EL (cell line): ENCODE measurements at regions not wholly inside any gene's neighbourhood (a gene's known extent, or its start where the extent isn't known, plus 50 kb on each side); places are given as distances from the start of the nearest gene placed in this dataset.
"Not testable (repeated sequence)": the region's sequence is repeated elsewhere in the genome, so short reads cannot be mapped to it uniquely, and the experiment has no call there.

Experiments used
- DNase-seq: peaks from one replicate; pipeline ENCODE4 v3.0.0-alpha.2; 2016

DNA sequence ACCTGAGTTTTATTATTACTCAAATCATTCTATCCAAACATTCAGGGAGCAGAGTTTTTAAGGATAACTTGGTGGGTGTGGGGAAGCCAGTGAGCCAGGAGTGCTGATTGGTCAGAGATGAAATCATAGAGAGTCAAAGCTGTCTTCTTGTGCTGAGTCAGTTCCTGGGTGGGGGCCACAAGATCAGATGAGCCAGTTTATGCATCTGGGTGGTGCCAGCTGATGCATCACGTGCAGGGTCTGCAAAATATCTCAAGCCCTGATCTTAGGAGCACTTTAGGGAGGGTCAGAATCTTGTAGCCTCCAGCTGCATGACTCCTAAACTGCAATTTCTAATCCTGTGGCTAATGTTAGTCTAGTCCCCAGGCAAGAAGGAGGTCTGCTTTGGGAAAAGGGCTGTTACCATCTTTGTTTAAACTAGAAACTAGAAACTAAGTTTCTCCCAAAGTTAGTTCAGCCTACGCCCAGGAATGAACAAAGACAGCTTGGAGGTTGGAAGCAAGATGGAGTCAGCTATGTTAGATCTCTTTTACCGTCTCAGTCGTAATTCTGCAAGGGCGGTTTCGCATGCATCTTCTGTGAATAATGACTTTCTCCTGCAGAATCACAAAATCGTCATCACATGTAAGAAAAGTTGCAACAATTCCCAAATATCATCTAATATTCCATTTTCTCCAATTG lies 97.5 kb downstream of the ZNF664 start:
- peak; percentile 50 for DNase-seq

DNA sequence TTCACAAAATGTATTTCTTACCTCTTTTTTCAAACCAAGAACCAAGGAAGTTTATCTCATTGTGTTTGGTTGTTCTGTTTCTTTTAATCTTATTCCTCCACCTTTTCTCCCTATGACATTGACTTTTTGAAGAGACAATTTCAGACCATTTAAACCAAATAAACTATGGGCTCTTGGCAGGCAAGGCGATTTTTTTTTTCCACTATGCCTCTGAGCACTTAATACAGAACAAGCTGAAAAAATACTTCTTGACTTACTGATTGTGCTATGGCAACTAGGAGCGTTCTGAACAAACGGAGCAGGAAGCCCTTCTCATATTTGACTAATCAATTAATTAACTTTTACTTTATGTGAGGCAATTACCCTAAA lies 98.0 kb downstream of the ZNF664 start:
- DNase-seq = no peak

DNA sequence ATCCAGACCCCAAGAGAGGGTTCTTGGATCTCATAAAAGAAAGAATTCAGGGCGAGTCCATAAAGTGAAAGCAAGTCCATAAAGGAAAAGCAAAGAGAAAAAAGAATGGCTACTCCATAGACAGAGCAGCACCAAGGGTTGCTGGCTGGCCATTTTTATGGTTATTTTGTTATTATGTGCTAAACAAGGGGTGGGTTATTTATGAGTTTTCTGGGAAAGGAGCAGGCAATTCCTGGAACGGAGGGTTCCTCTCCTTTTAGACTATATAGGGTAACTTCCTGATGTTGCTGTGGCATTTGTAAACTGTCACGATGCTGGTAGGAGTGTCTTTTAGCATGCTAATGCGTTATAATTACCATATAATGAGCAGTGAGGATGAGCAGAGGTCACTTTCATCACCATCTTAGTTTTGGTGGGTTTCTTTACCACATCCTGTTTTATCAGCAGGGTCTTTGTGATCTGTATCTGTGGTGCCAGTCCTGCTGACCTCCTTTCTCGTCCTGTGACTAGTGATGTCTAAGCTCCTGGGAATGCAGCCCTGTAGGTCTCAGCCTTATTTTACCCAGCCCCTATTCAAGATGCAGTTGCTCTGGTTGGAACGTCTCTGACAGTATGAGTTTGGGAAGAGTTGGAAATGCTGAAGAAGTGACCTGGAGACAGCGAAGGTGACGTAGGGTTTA lies 100.5 kb downstream of the ZNF664 start:
- peak; percentile 58 for DNase-seq

DNA sequence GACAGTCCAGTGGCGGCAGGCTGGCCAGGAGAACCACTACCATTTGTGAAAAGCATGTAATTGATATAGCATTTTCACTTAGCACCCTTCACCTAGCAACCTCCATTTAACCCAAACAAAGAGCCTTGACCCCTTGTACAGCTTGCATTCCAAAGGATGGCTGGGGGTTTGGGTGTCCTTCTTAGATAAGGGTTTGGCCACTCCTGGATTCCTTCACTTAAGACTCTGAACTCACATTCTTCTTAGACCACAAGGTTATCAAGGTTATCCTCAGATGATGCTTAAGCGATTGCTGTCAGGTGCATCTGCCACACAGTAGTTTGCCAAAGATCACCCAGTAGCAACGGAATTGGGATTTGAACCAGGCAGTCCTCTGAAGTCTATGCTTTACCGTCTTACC lies 102.8 kb downstream of the ZNF664 start:
- no peak for DNase-seq

DNA sequence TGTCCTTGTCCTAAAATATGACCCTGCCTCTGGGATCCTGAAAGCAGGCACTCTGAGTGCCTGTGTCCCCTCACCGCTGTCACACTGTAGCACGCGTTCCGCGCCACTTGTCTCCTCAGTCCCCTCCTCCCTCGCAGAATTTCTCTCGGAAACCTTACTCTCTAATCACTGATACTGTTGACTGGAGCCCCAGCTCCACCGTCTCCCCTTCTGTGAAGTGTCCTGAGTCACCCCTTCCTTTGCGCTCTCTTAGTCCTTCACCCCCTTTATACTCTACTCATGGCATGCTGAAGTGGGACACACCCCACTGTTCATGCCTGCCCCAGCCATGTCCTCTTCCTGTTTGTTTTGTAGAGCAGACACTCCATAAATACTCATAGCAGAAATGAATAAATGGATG lies 104.7 kb downstream of the ZNF664 start:
- no peak for DNase-seq

DNA sequence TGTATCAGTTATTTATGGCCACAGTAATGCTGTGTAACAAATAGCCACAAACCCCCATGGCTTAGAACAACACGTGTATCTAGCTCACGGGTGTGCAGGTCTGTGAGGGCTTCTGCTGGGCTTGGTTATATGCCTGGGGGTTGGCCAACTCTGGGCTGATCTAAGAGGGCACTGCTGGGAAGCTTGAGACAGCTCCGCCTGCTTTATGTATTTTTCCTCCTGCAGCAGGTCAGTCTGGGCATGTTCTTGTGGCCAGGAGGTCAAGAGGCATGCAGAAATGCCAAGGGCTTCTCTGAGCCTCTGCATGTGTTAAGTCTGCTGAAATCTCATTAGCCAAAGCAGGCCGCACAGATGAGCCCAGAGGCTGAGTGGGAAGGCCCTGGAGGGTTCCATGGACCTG lies 105.8 kb downstream of the ZNF664 start:
- no peak for DNase-seq

DNA sequence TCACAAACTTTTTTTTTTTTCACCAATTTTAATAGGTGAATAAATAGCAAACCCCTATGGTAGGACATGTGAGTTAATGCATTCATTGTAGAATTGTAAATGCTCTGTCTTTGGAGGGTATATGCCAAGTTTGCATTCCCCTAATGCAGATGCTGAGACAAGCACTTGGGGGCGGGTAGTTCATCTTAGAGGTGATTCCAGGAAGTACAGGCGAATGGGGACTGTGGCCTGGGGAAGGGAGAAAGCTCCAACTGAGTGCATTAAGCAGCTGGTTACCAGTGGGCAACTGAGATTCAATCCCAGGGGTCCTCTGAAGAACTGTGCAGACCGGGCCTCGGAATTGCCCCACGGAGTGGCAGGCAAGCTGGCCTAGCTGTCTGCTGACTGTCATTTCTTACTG lies 107.6 kb downstream of the ZNF664 start:
- no peak for DNase-seq

DNA sequence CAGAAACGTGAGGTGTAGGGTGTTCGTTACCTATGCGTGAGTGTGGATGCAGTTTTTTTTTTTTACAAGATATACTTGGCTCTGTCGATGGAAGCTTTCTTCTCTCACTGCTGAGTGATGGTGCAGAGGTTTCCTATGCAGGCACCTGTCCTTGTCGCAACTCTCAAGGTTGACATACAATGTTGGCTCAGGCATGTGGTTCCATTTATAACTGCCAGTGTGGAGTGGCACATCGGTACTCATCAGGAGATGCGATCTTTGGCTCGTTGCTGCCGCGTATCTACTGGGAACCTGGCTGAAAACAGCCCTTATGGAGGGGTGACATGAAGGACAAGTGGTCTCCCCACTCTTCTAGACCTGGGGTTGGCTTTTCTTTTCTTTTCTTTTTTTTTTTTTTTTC lies 109.0 kb downstream of the ZNF664 start:
- DNase-seq = no peak

DNA sequence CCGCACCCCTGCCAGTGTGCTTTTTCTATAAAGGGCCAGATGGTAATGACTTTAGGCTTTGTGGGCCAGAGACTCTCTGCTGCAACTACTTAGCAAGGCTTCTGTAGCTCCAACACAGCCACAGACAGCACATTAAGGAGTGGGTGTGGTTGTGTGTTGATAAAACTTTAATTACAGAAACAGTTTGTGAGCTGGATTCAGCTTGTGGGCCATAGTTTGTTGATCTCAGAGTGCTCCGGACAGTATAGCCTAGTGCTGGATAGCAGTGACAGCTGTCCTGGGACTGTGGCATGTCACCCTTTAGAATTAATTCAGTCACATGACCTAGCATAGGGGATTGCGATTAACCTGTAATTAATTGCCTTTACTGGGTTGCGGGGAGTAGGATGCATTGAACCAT lies 109.7 kb downstream of the ZNF664 start:
- no peak for DNase-seq

DNA sequence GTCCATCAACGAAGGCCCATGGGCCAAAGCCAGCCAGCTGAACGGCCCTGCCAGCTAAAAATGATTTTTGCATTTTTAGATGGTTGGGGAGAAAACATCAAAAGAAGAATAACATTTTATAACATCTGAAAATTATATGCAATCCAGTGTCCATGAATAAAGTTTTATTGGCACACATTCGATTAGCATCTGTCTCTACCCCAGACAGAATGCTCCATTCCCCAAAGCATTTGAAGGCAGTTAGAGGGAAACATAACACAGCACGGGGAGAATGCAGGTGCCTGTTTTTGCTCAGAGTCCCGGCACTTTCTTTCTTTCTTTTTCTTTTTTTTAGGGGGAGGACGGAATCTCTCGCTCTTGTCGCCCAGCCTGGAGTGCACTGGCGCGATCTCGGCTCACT lies 110.7 kb downstream of the ZNF664 start:
- DNase-seq = no peak

DNA sequence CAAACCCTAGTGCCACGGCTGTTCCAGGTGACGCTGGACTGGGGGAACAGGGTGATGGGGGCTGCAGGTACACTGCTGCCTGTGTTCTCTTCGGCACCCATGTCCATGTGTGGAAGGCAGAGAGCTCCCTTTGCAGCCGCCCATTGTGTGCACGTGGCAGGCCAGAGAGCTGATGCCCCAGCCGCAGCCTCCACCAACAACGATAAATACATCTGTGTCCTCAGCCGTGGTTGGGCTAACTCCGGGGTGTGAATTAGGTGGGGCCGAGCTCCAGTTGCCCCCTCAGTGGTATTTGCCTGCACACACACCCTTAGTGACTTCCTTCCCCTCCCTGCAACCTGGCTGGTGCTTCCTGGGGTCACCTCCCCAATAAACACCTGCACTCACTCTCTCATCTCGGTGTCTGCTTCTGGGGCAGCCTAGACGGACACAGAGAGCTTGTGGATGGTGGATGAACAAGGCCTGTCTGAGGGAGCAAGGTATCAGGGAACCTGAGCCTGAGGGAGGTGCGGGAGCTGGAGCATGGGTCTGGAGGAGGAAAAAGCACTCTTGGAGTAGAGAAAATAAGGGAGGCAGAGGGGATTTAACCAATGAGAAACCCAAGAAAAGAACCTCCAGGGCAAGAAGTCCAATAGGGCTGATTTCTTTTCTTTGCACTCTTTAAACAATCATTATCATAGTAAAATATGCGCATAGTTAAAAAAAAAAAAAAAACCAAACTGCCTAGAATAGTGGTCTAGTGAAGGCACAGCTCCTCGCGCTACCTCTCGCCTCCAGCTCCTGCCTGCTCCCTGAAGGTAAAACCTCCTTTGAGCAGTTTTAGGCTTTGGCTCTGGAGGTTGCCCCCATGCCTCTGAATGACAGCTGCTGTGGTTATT lies 112.6 kb downstream of the ZNF664 start:
- DNase-seq = no peak

DNA sequence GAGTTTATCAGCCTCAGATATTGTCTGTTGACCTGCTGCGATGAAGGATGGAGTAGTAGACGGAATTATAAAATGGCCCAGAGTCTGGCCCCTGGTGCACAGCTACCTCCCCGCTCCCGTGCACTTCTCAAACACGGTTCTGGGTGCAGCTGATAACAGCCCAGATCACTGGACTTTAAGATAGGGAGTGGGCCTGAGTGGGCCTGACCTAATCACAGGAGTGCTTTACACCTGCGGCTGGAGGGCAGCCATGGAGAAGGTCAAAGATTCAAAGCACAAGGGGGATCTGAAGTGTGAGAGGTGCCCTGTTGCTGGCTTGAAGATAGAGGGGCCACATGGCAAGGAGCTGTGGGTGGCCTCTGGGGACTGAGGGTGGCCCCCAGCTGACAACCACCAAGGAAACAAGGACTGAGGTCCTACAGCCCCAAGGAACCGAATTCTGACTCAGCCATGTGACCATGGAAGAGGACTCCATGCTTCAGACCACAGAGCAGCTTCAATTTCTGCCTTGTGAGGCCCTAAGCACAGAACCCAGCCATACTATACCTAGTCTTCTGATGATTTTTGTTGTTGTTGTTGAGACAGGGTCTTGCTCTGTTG lies 113.4 kb downstream of the ZNF664 start:
- no peak for DNase-seq

DNA sequence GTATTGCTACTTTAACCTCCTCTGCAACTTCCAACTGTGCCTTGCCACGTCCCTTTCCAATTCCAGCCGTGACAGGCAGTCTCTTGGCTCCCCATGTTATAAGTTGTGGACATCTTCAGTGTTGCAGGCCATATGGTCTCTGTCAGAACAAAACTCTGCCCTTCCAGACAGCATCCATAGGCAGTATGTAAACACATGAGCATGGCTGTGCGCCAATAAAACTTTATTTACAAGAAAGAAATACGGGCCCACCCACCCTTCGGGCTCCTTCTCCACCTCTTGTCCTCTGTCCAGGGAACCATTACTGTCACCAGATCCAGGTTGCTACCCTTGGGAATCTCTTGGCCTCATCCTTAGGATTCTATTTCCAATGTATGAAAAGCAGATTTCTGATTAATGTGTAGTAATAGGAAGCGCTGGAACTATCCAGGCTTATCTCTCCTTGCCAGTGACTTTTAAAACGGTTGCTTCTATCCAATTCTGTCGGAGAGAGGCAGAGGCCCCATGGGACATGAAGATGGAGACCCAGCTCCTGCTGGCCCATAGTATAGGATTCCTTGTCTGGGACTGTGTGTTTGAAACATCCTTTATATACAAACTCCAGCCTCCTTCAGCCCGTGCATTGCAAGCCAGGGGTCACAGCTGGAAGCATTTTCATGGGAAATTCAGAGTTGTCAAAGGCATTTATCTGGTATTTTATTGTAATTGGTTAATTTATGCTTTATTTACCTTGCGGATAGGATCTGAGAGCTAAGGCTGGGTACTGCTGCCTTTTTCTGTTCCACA lies 114.4 kb downstream of the ZNF664 start:
- no peak for DNase-seq

DNA sequence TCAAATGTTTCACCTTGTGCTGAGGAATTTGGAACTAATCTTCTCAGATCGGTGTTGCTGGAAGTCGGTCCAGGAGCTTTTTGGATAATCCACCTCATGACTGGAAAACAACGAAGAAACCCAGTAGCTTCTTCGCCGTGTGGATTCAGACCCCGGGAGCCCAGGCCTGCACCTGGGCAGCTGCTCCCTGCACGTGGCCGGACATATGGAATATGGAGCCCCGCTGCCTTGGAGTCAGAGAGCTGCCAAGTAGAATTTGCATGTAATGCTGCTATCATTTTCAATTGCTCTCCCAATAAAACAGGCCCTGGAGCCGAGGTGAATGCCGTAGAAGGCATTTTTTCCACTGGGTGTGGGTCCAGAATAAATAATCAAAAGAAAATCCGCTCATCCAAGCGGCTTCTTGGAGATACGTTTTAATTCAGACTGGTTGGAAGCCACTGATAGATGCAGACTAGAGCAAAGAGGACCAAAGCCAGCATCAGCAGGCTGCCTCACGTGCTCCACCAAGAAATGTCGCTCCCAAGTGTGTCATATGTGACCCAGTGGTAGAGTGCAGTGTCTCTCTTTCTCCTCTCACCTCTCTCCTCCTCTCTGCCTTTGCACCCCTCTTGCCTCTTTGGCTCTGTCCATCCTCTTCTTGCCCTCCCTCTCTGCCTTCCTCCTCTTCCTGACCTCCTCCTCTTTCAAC lies 115.3 kb downstream of the ZNF664 start:
- no peak for DNase-seq

DNA sequence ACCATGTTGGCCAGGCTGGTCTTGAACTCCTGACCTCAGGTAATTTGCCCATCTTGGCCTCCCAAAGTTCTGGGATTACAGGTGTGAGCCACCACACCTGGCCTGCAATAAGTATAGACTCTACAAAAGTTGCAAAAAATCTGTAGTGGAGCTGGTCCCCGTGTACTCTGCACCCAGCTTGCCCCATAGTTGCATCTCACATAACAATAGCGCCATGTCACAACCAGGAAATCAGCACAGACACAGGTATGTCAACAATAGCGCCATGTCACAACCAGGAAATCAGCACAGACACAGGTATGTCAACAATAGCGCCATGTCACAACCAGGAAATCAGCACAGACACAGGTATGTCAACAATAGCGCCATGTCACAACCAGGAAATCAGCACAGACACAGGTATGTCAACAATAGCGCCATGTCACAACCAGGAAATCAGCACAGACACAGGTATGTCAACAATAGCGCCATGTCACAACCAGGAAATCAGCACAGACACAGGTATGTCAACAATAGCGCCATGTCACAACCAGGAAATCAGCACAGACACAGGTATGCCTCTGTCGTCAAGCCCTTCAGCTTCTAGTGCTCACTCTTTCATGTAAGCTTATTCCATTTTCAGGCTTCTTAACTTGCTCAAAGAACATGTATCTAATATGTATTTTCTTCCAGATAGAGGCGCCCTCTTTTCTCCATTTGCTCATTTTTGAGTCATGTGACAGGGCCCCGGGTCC lies 116.3 kb downstream of the ZNF664 start:
- not testable (repeated sequence) for DNase-seq

DNA sequence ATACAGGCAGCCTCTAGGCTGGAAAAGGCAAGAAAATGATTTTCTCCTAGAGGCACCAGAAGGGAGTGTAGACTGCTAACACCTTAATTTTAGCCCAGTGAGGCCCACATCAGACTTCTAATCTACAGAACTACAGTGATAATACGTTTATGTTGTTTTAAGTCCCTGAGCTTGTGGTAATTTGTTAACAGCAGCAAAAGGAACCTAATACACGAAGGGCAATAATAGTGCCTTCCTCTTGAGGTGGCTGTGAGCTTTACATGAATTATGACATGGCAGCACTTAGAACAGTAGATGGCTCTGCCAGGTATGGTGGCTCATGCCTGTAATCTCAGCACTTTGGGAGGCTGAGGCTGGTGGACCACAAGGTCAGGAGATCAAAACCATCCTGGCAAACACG lies 118.8 kb downstream of the ZNF664 start:
- DNase-seq = no peak

DNA sequence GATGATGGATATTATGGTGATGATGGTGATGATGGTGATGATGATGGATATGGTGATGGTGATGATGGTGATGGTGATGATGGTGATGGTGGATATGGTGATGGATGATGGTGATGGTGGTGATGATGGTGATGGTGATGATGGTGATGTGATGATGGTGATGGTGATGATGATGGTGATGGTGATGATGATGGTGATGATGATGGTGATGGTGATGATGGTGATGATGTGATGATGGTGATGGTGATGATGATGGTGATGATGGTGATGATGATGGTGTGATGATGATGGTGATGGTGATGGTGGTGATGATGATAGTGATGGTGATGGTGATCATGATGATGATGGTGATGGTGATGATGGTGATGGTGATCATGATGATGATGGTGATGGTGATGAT lies 119.5 kb downstream of the ZNF664 start:
- DNase-seq = not testable (repeated sequence)

DNA sequence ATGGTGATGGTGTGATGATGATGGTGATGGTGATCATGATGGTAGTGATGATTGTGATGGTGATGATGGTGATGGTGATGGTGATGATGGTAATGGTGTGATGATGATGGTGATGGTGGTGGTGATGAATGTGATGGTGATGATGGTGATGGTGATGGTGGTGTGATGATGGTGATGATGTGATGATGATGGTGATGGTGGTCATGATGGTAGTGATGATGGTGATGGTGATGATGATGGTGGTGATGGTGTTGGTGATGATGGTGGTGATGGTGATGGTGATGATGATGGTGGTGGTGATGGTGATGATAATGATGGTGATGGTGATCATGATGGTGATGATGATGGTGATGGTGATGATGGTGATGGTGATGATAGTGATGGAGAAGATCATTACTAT lies 120.3 kb downstream of the ZNF664 start:
- no peak for DNase-seq

DNA sequence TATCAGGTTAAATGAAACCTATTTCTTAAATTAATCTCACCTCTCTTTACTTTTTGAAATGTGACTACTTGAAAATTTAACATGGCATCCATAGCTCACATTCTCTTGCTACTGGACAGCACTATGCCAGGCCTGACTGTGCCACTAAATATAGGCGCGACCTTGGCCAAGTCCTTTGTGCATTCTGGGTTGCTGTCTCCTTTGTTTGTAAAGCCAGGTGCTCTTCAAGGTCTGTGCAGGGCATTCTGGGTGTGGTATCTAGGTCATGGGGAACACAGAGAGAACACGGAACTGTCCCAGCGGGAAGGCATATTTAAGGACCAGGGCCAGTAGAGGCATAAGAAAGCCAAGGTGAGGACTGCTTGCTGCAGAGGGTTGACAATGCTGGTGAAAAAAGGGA lies 121.2 kb downstream of the ZNF664 start:
- DNase-seq = no peak

DNA sequence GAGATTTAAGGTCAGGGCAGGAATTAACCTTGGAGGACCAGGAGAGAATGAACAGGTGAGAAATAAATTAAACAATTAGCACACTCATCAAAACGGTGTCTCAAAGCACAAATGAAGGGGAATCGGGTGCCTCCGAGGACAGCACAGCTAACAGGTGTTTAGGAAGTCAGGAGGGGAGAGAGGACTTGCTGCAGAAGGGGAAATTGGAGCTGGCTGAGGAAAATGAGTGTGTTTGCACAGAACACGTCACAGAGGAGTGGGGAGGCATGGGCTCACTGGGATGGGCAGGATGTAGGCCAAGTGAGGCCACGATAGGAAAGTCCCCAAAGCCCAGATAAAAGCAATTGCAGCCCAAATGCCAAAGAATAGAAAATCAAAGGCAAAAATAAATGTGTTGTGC lies 121.7 kb downstream of the ZNF664 start:
- DNase-seq = no peak

DNA sequence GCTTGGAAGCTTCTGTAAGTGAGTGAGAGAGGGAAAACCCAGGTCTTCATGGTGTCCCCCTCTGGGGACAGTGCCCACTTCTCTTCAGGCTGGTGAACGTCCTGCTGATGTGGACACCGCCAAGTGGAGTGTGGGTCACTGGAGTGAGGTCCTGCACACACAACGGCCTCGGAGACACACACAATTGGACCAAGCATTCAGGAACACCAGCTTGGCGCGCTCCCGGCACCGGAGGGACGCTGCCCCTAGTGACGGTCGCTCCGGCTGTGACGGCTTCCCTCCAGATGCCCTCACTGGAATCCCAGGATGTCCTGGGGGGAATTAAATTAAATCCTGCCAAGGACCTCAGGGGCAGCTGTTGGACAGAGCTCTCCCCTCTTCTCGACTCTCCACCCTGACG lies 123.1 kb downstream of the ZNF664 start:
- DNase-seq = no peak
